SK-N-SH treated with all-trans-retinoic acid at 6 μM for 48 hours (cell line): ENCODE measurements at regions not wholly inside any gene's neighbourhood (a gene's known extent, or its start where the extent isn't known, plus 50 kb on each side); places are given as distances from the start of the nearest gene placed in this dataset.

Source experiments
- ATAC-seq: fragments of 200-7000 bp; cut with Tn5 transposase; 3 replicates; pipeline ENCODE4 v1.9.1; 2020; ENCODE audit warnings: mild to moderate bottlenecking, moderate library complexity
- ARNTL ChIP-seq: fragments of 450-650 bp; formaldehyde crosslinking; IDR thresholded peaks from 2 replicates; pipeline ENCODE4 v1.5.0; 2020; ENCODE audit warnings: low read depth, mild to moderate bottlenecking, moderate library complexity, borderline replicate concordance
- BACH2 ChIP-seq: fragments of 250-450 bp; sonication (Bioruptor Pico); IDR thresholded peaks from 2 replicates; pipeline ENCODE4 v1.9.0; 2021; ENCODE audit warnings: mild to moderate bottlenecking, borderline replicate concordance
- CREB5 ChIP-seq: fragments of 250-450 bp; sonication (Bioruptor Pico); IDR thresholded peaks from 2 replicates; pipeline ENCODE4 v1.5.1; 2020; ENCODE audit warnings: low read depth, mild to moderate bottlenecking, moderate library complexity
- CSDC2 ChIP-seq: fragments of 250-450 bp; sonication (Bioruptor Pico); IDR thresholded peaks from 2 replicates; pipeline ENCODE4 v1.5.0; 2020; ENCODE audit warnings: mild to moderate bottlenecking, moderate library complexity
- CSRNP3 ChIP-seq: fragments of 250-450 bp; sonication (Bioruptor Pico); IDR thresholded peaks from 2 replicates; pipeline ENCODE4 v1.5.1; 2021; ENCODE audit warnings: mild to moderate bottlenecking, moderate library complexity
- ESRRG ChIP-seq: fragments of 250-450 bp; sonication (Bioruptor Pico); IDR thresholded peaks from 2 replicates; pipeline ENCODE4 v1.6.1; 2021; ENCODE audit warnings: mild to moderate bottlenecking
- GLIS3 ChIP-seq: fragments of 250-450 bp; sonication (Bioruptor Pico); IDR thresholded peaks from 2 replicates; pipeline ENCODE4 v1.5.0; 2020; ENCODE audit warnings: mild to moderate bottlenecking, moderate library complexity
- ISL1 ChIP-seq: fragments of 250-450 bp; sonication (Bioruptor Pico); IDR thresholded peaks from 2 replicates; pipeline ENCODE4 v2.1.2; 2022; ENCODE audit warnings: mild to moderate bottlenecking, moderate library complexity
- OSR1 ChIP-seq: fragments of 250-450 bp; sonication (Bioruptor Pico); IDR thresholded peaks from 2 replicates; pipeline ENCODE4 v1.8.0; 2022; ENCODE audit warnings: moderate library complexity, mild to moderate bottlenecking, inconsistent platforms
- PATZ1 ChIP-seq: fragments of 250-450 bp; sonication (Bioruptor Pico); IDR thresholded peaks from 2 replicates; pipeline ENCODE4 v1.8.0; 2020; ENCODE audit warnings: mild to moderate bottlenecking, moderate library complexity, borderline replicate concordance
- POU6F1 ChIP-seq: fragments of 250-450 bp; sonication (Bioruptor Pico); IDR thresholded peaks from 2 replicates; pipeline ENCODE4 v1.8.0; 2021; ENCODE audit warnings: low read depth, mild to moderate bottlenecking, moderate library complexity, borderline replicate concordance
- PPARA ChIP-seq: fragments of 250-450 bp; sonication (Bioruptor Pico); IDR thresholded peaks from 2 replicates; pipeline ENCODE4 v1.5.0; 2020; ENCODE audit warnings: mild to moderate bottlenecking, borderline replicate concordance
- RARB ChIP-seq: fragments of 250-450 bp; sonication (Bioruptor Pico); IDR thresholded peaks from 2 replicates; pipeline ENCODE4 v1.8.0; 2021; ENCODE audit warnings: mild to moderate bottlenecking, moderate library complexity
- SNAI2 ChIP-seq: fragments of 250-450 bp; sonication (Bioruptor Pico); IDR thresholded peaks from 2 replicates; pipeline ENCODE4 v1.5.0; 2020; ENCODE audit warnings: mild to moderate bottlenecking, moderate library complexity
- TCF4 ChIP-seq: fragments of 250-450 bp; sonication (Bioruptor Pico); IDR thresholded peaks from 2 replicates; pipeline ENCODE4 v1.8.0; 2021; ENCODE audit warnings: mild to moderate bottlenecking, moderate library complexity, borderline replicate concordance
- TOX ChIP-seq: fragments of 250-450 bp; sonication (Bioruptor Pico); IDR thresholded peaks from 2 replicates; pipeline ENCODE4 v1.8.0; 2021; ENCODE audit warnings: mild to moderate bottlenecking, moderate library complexity, borderline replicate concordance
- TSHZ2 ChIP-seq: fragments of 250-450 bp; sonication (Bioruptor Pico); IDR thresholded peaks from 2 replicates; pipeline ENCODE4 v1.5.0; 2020; ENCODE audit warnings: mild to moderate bottlenecking, moderate library complexity
- ZC3H10 ChIP-seq: fragments of 250-450 bp; sonication (Bioruptor Pico); IDR thresholded peaks from 2 replicates; pipeline ENCODE4 v1.5.1; 2021; ENCODE audit warnings: mild to moderate bottlenecking, moderate library complexity
- ZFP3 ChIP-seq: fragments of 250-450 bp; sonication (Bioruptor Pico); IDR thresholded peaks from 2 replicates; pipeline ENCODE4 v1.5.0; 2020; ENCODE audit warnings: mild to moderate bottlenecking, moderate library complexity
- ZFP30 ChIP-seq: fragments of 450-650 bp; formaldehyde crosslinking; IDR thresholded peaks from 2 replicates; pipeline ENCODE4 v1.5.0; 2022; ENCODE audit warnings: mild to moderate bottlenecking, moderate library complexity
- ZNF565 ChIP-seq: fragments of 450-650 bp; formaldehyde crosslinking; conservative IDR thresholded peaks from 2 replicates; pipeline ENCODE4 v1.5.0; 2020; ENCODE audit warnings: low read depth, mild to moderate bottlenecking, moderate library complexity
- ZNF70 ChIP-seq: fragments of 450-650 bp; formaldehyde crosslinking; IDR thresholded peaks from 2 replicates; pipeline ENCODE4 v1.5.0; 2020; ENCODE audit warnings: mild to moderate bottlenecking, moderate library complexity
- ZNF8 ChIP-seq: fragments of 450-650 bp; formaldehyde crosslinking; IDR thresholded peaks from 2 replicates; pipeline ENCODE4 v1.5.0; 2020; ENCODE audit warnings: mild to moderate bottlenecking, moderate library complexity

- no peak for ATAC-seq
- TF ChIP-seq SNAI2 (CRISPR knock-in tag) (no peak), BACH2 (no peak), ISL1 (CRISPR knock-in tag) (no peak), TSHZ2 (CRISPR knock-in tag) (no peak), ZNF8 (no peak), ZC3H10 (CRISPR knock-in tag) (no peak), POU6F1 (CRISPR knock-in tag) (no peak)
These were observed 174.8 kb downstream of the PLPP3 start for GRCh38 chr1:56404561-56405030.

GRCh38 chr1:56404066-56404465 is 175.3 kb downstream of the PLPP3 start:
- TF ChIP-seq ZNF565 (CRISPR knock-in tag) (no peak), CSDC2 (CRISPR knock-in tag) (no peak), TSHZ2 (CRISPR knock-in tag) (no peak), ZFP3 (CRISPR knock-in tag) (no peak), OSR1 (CRISPR knock-in tag) (no peak), ZC3H10 (CRISPR knock-in tag) (no peak), ESRRG (CRISPR knock-in tag) (no peak), TOX (CRISPR knock-in tag) (no peak), TCF4 (CRISPR knock-in tag) (no peak), CREB5 (CRISPR knock-in tag) (no peak), BACH2 (no peak), ZFP30 (CRISPR knock-in tag) (no peak), PPARA (CRISPR knock-in tag) (no peak), ZNF70 (CRISPR knock-in tag) (no peak), ARNTL (CRISPR knock-in tag) (no peak), CSRNP3 (CRISPR knock-in tag) (no peak)
- no peak for ATAC-seq

- no peak for ATAC-seq
These were observed 176.0 kb downstream of the PLPP3 start for GRCh38 chr1:56403321-56403720.

More at GRCh38 chr1:56403321-56403720, 176.0 kb downstream of the PLPP3 start:
- TF ChIP-seq TOX (CRISPR knock-in tag) (no peak), PATZ1 (CRISPR knock-in tag) (no peak), GLIS3 (CRISPR knock-in tag) (no peak), ZNF8 (no peak), TCF4 (CRISPR knock-in tag) (no peak), RARB (CRISPR knock-in tag) (no peak), BACH2 (no peak), CSDC2 (CRISPR knock-in tag) (no peak), ISL1 (CRISPR knock-in tag) (no peak), ARNTL (CRISPR knock-in tag) (no peak), PPARA (CRISPR knock-in tag) (no peak), ESRRG (CRISPR knock-in tag) (no peak), TSHZ2 (CRISPR knock-in tag) (no peak)
- TF ChIP-seq, all 23 proteins: peak for 0
